Esophagus muscularis mucosa (tissue), 4 donors: ENCODE measurements at regions not wholly inside any gene's neighbourhood (a gene's known extent, or its start where the extent isn't known, plus 50 kb on each side); places are given as distances from the start of the nearest gene placed in this dataset.

Experiments used
- DNase-seq: peaks from one replicate; pipeline ENCODE4 v3.0.0-alpha.2; 2017; ENCODE audit errors: extremely low spot score
- H3K27ac ChIP-seq, 4 donors: fragments of 200-600 bp; sonication (generic); replicated peaks in 1 of 4; 1 replicate in 3 of 4; 2 replicates in 1 of 4; pipeline ENCODE4 v1.5.1; 2016 to 2019; ENCODE audit warnings: mild to moderate bottlenecking in 1 of 4
- H3K27me3 ChIP-seq, 4 donors: fragments of 200-600 bp; sonication (generic); one replicate each; pipeline versions ENCODE4 v1.5.1 to v1.6.0; 2016 to 2019
- H3K36me3 ChIP-seq, 4 donors: fragments of 200-600 bp; sonication (generic); one replicate each; pipeline ENCODE4 v1.5.1; 2016 to 2019
- H3K4me1 ChIP-seq, 4 donors: fragments of 200-600 bp; sonication (generic); one replicate each; pipeline ENCODE4 v1.5.1; 2016 to 2019
- H3K4me3 ChIP-seq, 4 donors: fragments of 200-600 bp; sonication (generic); 1 replicate in 2 of 4; 2 replicates in 2 of 4; pipeline ENCODE4 v1.5.1; 2016 to 2019; ENCODE audit warnings: mild to moderate bottlenecking in 4 of 4, moderate library complexity in 1 of 4
- H3K9me3 ChIP-seq, 4 donors: fragments of 200-600 bp; sonication (generic); 1 replicate in 3 of 4; 2 replicates in 1 of 4; pipeline ENCODE4 v1.5.1; 2016 to 2019
- EP300 ChIP-seq: sonication (generic); formaldehyde crosslinking; IDR thresholded peaks from one replicate; pipeline ENCODE4 v1.6.1; 2017; ENCODE audit warnings: antibody characterized with exemption
- POLR2A ChIP-seq: fragments of 450-650 bp; IDR thresholded peaks from one replicate; pipeline ENCODE4 v1.6.1; 2017; ENCODE audit warnings: antibody characterized with exemption, moderate library complexity, mild to moderate bottlenecking, low read depth
- POLR2AphosphoS5 ChIP-seq, 2 donors: sonication (generic); formaldehyde crosslinking; IDR thresholded peaks; one replicate each; pipeline ENCODE4 v1.6.1; 2017; ENCODE audit warnings: antibody characterized with exemption in 2 of 2
- WGBS: methylation state at CpG from one replicate; pipeline ENCODE4 v1.1.5; 2018; 5-methylcytosine and 5-hydroxymethylcytosine counted together
- intact Hi-C: fragments of 100-400 bp; cut with DNase I; formaldehyde crosslinking; loops from one replicate; pipeline ENCODE4 v1.15.1; 2023
- TF ChIP-seq, protein P1 (sequence below), 3 experiments: fragments of 200-600 bp in 2 of 3; fragments of 450-650 bp in 1 of 3; sonication (generic) in 2 of 3; IDR thresholded peaks; one replicate each; pipeline ENCODE4 v1.5.1; 2017 to 2019; ENCODE audit warnings: antibody characterized with exemption in 3 of 3, mild to moderate bottlenecking in 2 of 3, moderate library complexity in 1 of 3

DNA sequence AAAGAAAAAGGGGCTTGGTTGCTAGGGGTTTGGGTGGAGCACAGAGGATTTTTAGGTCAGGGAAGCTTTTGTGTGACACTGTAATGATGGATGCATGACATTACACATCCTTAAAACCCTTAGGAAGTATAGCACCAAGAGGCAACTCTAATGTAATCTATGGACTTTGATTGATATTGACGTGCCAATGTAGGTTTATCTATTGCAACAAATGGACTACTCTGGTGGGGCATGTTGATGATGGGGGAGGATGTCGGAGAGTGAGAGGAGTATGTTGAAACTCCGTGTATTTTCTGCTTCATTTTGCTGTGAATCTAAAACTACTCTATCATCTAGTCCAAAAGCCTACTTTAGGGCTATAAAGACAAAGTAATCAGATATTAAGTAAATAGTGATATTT is 72.3 kb upstream of the PAX6 start:
- DNase-seq: no peak
- Histone ChIP-seq H3K27ac (no peak overlapping the region), H3K27me3 (peaks cover 0 to 36% (median 0%) of the 10 kb centered on the region in 4 donors), H3K36me3 (no peaks in the 10 kb centered on the region), H3K4me1 (no peaks in the 10 kb centered on the region), H3K9me3 (no peaks in the 10 kb centered on the region), H3K4me3 (no peak overlapping the region)
- 72% methylated on average over 3 of the region's 3 CpGs for WGBS
- intact Hi-C loops: no loop called here
- TF ChIP-seq, protein P1, sequence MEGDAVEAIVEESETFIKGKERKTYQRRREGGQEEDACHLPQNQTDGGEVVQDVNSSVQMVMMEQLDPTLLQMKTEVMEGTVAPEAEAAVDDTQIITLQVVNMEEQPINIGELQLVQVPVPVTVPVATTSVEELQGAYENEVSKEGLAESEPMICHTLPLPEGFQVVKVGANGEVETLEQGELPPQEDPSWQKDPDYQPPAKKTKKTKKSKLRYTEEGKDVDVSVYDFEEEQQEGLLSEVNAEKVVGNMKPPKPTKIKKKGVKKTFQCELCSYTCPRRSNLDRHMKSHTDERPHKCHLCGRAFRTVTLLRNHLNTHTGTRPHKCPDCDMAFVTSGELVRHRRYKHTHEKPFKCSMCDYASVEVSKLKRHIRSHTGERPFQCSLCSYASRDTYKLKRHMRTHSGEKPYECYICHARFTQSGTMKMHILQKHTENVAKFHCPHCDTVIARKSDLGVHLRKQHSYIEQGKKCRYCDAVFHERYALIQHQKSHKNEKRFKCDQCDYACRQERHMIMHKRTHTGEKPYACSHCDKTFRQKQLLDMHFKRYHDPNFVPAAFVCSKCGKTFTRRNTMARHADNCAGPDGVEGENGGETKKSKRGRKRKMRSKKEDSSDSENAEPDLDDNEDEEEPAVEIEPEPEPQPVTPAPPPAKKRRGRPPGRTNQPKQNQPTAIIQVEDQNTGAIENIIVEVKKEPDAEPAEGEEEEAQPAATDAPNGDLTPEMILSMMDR (IDR thresholded peaks at IDR 0.05): no peak
- TF ChIP-seq POLR2AphosphoS5 (IDR thresholded peaks at IDR 0.05) (no peak), POLR2A (no peak), EP300 (no peak)

DNA sequence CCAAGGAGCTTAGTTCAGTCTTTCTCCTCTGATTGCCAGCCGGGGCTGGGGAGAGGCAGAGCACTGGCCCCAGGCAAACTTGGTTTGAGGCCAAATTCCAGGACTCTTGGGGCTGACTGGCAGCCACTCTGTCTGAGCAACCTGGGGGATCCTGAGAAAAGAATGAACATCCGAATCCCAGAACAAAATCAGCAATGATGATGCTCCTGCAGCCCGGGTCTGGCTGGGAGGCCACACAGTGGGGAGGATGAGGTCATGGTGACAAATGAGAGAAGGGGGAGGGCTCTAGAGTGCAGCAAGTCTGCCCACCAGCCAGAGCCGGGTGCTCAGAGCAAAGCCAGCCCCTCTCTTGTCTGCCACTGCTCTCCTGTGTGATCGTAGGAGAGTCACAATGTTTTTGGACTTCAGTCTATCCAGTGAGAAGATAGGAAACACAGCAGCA is 71.8 kb upstream of the PAX6 start:
- 15% methylated on average over 5 of the region's 5 CpGs for WGBS
- H3K4me3 ChIP-seq: no peak overlapping the region
- no peaks in the 10 kb centered on the region for H3K4me1 ChIP-seq
- no peaks in the 10 kb centered on the region for H3K9me3 ChIP-seq
- TF ChIP-seq, protein P1 (IDR thresholded peaks at IDR 0.05): no peak
- TF ChIP-seq POLR2A: no peak
- no peak for TF ChIP-seq EP300
- no peak for TF ChIP-seq POLR2AphosphoS5 (IDR thresholded peaks at IDR 0.05)
- H3K36me3 ChIP-seq: no peaks in the 10 kb centered on the region
- H3K27me3 ChIP-seq: peaks cover 0 to 36% (median 0%) of the 10 kb centered on the region in 4 donors
- DNase-seq: no peak
- H3K27ac ChIP-seq: no peak overlapping the region
- intact Hi-C loops: no loop called here

DNA sequence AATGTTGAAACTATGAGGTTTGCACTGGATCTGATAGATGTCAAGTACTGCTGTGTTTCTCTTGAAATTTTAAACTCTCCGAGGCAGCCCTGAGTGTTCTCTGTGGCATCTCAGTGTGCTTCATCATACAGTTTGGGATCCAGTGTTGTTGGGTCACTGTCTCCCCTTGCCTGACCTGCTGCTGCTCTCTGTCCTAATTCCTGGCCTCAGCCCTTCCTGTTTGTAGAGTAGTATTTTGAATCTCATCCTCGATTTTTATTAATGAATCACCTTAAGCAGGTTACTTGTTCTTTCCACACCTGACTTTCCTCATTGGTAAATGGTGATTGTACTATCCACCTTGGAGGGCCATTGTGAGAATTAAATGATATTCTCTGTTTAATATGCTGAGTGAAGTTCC is 70.7 kb upstream of the PAX6 start:
- Histone ChIP-seq H3K36me3 (no peaks in the 10 kb centered on the region), H3K27ac (no peak overlapping the region), H3K9me3 (no peaks in the 10 kb centered on the region), H3K4me3 (no peak overlapping the region), H3K27me3 (peaks cover 0 to 40% (median 0%) of the 10 kb centered on the region in 4 donors), H3K4me1 (no peaks in the 10 kb centered on the region)
- intact Hi-C loops: no loop called here
- TF ChIP-seq, protein P1 (IDR thresholded peaks at IDR 0.05): no peak
- TF ChIP-seq POLR2A (no peak), POLR2AphosphoS5 (IDR thresholded peaks at IDR 0.05) (no peak), EP300 (no peak)
- 68% methylated on average over 2 of the region's 2 CpGs for WGBS
- no peak for DNase-seq

DNA sequence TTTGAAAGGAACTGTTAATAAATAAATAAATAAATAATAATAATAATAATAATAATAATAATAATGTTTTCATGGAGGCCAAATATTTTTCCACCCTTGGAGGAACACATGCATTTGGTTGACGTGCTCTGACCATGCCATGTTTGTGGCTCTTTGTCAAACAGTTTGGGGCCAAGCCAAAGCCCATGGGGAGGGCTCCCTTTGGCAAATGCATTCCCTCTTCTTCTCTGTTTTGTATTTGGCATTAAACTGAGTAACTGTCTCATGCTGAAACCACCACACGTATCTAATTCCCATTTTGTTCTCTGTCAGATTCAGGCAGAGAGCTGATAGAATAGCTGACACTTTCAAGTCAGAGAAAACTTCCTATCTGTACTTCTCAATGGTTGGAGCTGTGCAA is 68.6 kb upstream of the PAX6 start:
- H3K4me1 ChIP-seq: no peaks in the 10 kb centered on the region
- DNase-seq: no peak
- 71% methylated on average over 2 of the region's 2 CpGs for WGBS
- no peak overlapping the region for H3K27ac ChIP-seq
- H3K9me3 ChIP-seq: no peaks in the 10 kb centered on the region
- intact Hi-C loops: no loop called here
- TF ChIP-seq POLR2A (no peak), POLR2AphosphoS5 (IDR thresholded peaks at IDR 0.05) (no peak), EP300 (no peak)
- TF ChIP-seq, protein P1 (IDR thresholded peaks at IDR 0.05): no peak
- H3K27me3 ChIP-seq: peaks cover 0 to 36% (median 0%) of the 10 kb centered on the region in 4 donors
- no peak overlapping the region for H3K4me3 ChIP-seq
- H3K36me3 ChIP-seq: no peaks in the 10 kb centered on the region

DNA sequence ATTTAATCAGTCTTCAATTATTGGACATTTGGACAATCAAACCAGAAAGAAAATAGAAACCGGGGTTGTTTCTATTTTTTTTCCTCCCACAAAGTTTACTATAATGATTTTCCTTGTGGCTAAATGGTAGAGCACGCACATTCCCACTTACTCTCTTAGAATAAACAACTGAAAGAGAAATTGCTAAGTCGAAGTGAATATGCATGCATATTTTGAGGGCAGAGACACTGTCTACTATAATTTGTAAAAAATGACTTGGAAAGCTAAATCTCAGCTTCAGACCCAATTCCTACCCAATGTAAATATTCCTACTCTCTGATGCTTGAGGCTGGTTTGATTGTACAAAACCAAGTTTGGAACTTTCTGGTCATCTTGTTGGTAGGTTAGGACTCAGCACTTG is 66.7 kb upstream of the PAX6 start:
- 77% methylated on average over 3 of the region's 3 CpGs for WGBS

More for the DNA sequence above, 66.7 kb upstream of the PAX6 start:
- no peak for TF ChIP-seq POLR2A
- TF ChIP-seq, protein P1 (IDR thresholded peaks at IDR 0.05): no peak
- TF ChIP-seq POLR2AphosphoS5 (IDR thresholded peaks at IDR 0.05): no peak
- TF ChIP-seq EP300: no peak
- Histone ChIP-seq H3K4me3 (no peak overlapping the region), H3K4me1 (no peaks in the 10 kb centered on the region), H3K36me3 (no peaks in the 10 kb centered on the region), H3K9me3 (no peaks in the 10 kb centered on the region), H3K27ac (no peak overlapping the region), H3K27me3 (peaks cover 0 to 38% (median 0%) of the 10 kb centered on the region in 4 donors)
- intact Hi-C loops: no loop called here
- no peak for DNase-seq
